Epidermal melanocyte (primary cell): ENCODE measurements at regions not wholly inside any gene's neighbourhood (a gene's known extent, or its start where the extent isn't known, plus 50 kb on each side); places are given as distances from the start of the nearest gene placed in this dataset.
"Not testable (repeated sequence)": the region's sequence is repeated elsewhere in the genome, so short reads cannot be mapped to it uniquely, and the experiment has no call there.

ENCODE experiments used
- DNase-seq: peaks from one replicate; pipeline ENCODE4 v3.0.0; 2011; ENCODE audit warnings: low spot score; ENCODE audit not compliant: insufficient read length

DNA sequence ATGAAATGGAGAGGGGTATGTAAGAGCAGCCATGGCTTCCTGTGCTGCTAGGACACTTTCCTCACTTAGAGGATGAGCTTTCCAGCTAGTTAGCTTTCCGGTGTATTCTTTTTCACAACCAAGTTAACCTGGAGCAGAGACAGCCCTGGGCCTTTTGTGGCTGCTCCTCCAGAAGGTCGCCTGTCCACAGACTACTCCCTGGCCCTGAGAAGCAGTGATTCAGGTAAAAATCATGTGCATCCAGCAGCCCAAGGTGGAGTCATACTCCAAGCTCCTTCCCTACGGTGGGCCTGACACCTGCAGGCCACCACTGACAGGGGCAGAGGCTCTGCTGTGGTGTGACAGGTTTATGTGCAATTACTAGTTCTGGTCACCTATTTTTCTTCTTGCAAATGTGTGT is 187.2 kb downstream of the ANKRD30B start:
- DNase-seq = no peak

GRCh38 chr18:14936313-14936712 is 188.3 kb downstream of the ANKRD30B start:
- no peak for DNase-seq

DNA sequence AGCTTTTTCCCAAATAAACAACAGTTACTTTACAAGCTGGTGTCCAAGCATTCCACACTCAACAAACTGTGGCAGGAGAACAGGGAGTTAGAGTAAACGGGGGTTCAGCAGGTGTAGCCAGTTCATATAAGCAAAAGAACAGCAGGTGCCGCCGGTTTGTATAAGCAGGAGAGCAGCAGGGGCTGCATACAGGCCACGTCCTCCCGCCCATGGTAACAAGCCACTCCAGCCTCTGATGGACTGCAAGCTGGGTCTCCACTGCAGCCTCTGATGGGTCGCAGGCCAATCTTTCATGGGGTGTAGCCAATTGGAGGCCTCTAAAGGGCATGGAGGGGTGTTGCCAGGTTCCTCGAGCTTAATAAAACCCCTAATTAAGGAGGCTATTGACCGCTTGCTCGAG is 189.3 kb downstream of the ANKRD30B start:
- no peak for DNase-seq

GRCh38 chr18:14939141-14939540 is 191.2 kb downstream of the ANKRD30B start:
- DNase-seq = no peak

- not testable (repeated sequence) for DNase-seq
These were observed 192.1 kb downstream of the ANKRD30B start for GRCh38 chr18:14940106-14940505.

- DNase-seq = no peak
These were observed 192.8 kb downstream of the ANKRD30B start for GRCh38 chr18:14940735-14941134.

- no peak for DNase-seq
These were observed 193.3 kb downstream of the ANKRD30B start for GRCh38 chr18:14941256-14941655.

DNA sequence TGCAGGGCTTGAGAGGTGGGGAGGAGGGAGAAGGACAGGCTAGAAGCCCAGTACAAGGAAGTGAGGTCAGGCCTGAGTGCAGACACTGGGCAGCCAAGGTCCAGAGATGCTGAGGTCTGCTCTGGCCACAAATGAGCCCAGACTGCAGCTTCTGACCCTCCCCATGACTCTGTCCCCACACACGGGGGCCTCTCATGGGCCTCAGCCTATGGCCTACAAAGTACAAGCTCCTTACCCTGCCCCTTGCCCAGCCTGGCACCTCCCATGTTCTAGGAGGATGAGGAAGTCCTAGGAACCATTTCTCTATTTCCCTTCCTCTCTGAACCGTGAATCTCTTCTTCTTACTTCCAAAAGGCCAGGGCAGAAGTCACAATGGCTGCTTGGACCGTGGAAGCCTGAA is 193.8 kb downstream of the ANKRD30B start:
- DNase-seq = no peak

GRCh38 chr18:14942275-14942674 is 194.3 kb downstream of the ANKRD30B start:
- DNase-seq = no peak

- no peak for DNase-seq
These were observed 195.5 kb downstream of the ANKRD30B start for GRCh38 chr18:14943486-14943885.

- no peak for DNase-seq
These were observed 196.1 kb downstream of the ANKRD30B start for GRCh38 chr18:14943967-14944636.

DNA sequence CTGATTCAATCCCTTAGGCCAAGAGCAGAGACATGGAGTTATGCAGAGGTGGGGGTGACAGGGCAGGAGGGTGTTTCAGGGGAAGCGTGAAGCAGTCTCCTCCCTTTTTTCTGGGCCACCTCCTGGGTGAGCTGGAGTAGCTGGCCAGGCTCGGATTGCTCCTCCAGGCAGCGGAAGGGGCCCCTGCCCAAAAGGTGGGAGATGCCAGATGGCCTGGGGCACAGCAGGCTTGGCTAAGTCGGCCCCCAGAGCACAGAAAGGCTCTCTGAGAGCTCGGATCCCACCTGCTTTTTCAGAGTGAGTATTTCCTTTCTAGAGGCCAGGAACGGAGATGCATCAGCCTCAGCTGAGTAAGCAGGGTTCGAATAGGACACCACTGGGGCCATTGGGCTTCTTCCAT is 196.9 kb downstream of the ANKRD30B start:
- no peak for DNase-seq

GRCh38 chr18:14945286-14945685 is 197.3 kb downstream of the ANKRD30B start:
- no peak for DNase-seq

- DNase-seq = no peak
These were observed 198.0 kb downstream of the ANKRD30B start for GRCh38 chr18:14945984-14946383.

- DNase-seq = not testable (repeated sequence)
These were observed 198.9 kb downstream of the ANKRD30B start for GRCh38 chr18:14946741-14947470.

GRCh38 chr18:14947482-14948162 is 199.7 kb downstream of the ANKRD30B start:
- no peak for DNase-seq

GRCh38 chr18:14948163-14948540 is 200.2 kb downstream of the ANKRD30B start:
- no peak for DNase-seq

GRCh38 chr18:14949800-14950664 is 202.1 kb downstream of the ANKRD30B start:
- no peak for DNase-seq

DNA sequence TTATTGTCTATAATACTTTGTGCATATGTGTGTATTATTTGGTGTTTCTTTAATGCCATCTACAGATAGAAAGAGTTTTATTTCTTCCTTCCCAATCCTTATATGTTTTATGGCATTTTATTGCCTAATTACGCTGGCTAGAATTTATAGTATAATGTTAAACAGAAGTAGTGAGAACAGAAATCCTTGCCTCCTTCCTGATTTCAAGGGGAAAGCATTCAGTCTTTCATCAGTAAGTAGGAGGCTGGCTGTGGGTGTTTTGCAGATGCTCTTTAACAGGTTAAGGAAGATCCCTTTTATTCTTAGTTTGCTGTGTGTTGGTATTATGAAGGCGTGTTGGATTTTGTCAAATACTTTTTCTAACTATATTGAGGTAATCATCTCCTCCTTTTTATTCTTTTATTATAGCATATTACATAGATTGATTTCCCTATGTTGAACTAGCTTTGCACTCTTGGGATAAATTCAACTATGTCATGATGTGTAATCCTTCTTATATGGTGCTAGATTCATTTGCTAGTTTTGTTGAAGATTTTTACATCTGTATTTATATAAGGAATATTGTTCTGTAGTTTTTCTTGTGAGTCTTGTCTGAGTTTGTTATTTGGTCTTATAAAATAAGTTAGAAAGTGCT is 204.6 kb downstream of the ANKRD30B start:
- DNase-seq = not testable (repeated sequence)

DNA sequence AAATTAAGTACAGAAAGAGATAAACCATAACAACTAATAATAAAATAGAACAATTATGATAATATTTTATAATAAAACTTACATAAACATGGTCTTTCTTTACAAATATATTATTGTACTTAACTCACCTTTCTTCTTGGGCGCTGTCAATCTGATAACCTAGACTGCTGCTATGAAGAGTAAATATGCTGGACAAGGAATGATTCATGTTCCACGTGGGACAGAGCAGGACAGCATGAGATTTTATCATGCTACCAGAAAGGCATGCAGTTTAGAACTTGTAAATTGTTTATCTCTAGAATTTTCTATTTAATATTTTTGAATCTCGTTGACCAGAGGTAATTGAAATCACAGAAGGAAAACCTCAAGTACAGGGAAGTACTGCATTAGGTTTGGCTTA is 210.7 kb downstream of the ANKRD30B start:
- DNase-seq = no peak

DNA sequence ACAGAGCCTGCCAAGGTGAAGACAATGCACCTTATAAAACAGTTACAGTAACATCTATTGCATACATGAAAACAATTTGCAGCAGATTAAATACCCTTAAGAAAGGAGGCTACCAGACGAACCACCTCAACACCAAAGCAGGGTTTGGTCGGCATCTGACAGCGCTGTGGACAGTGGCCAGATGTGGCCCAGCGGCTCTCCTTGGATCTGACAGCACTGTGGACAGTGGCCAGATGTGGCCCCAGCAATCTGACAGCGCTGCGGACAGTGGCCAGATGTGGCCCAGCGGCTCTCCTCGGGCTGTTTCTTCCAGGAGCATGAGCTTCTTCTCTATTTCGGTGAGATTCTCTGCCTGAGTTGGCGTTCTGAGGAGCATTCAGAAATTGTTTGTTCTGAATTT is 211.6 kb downstream of the ANKRD30B start:
- DNase-seq = no peak
